SK-N-SH (cell line): ENCODE measurements at regions not wholly inside any gene's neighbourhood (a gene's known extent, or its start where the extent isn't known, plus 50 kb on each side); places are given as distances from the start of the nearest gene placed in this dataset.

Source experiments
- CTCF ChIA-PET: fragments of 300-600, 350-600 bp; formaldehyde crosslinking; extraction: SDS; loops from one replicate; lab custom pipeline; 2021; lab: Yijun Ruan, JAX
- POLR2A ChIA-PET: fragments of 350-600 bp; sonication (Branson Sonifier 250); formaldehyde crosslinking; extraction: SDS; loops from one replicate; lab custom pipeline; 2020; ENCODE audit warnings: antibody characterized with exemption, inconsistent platforms; lab: Yijun Ruan, JAX
- DNase-seq: peaks from one replicate; pipeline ENCODE4 v3.0.0; 2012
- H2AFZ ChIP-seq: fragments of 200-600 bp; sonication (generic); 2 replicates; pipeline ENCODE4 v1.8.1; 2016; ENCODE audit warnings: antibody characterized with exemption, mild to moderate bottlenecking, low read depth
- H3F3A ChIP-seq: fragments of 200-600 bp; sonication (generic); replicated peaks from 2 replicates; pipeline ENCODE3; 2016; ENCODE audit warnings: antibody characterized with exemption, mild to moderate bottlenecking; ENCODE audit not compliant: insufficient read depth
- H3K27ac ChIP-seq, 2 experiments: fragments of 200-500 bp in 1 of 2; fragments of 200-600 bp in 1 of 2; sonication (Bioruptor generic) in 1 of 2; sonication (generic), shearing (Covaris generic) in 1 of 2; 2 replicates each; pipeline versions ENCODE4 v1.5.1 to v1.6.1; 2014 to 2016; ENCODE audit warnings: low read depth in 2 of 2, inconsistent platforms in 1 of 2, low read length in 1 of 2, mild to moderate bottlenecking in 1 of 2, mixed read lengths in 1 of 2
- H3K27me3 ChIP-seq: fragments of 200-600 bp; sonication (generic), shearing (Covaris generic); 2 replicates; pipeline ENCODE4 v1.6.1; 2016; ENCODE audit warnings: mixed run types; ENCODE audit not compliant: insufficient read depth
- H3K36me3 ChIP-seq, 2 experiments: fragments of 200-500 bp in 1 of 2; fragments of 200-600 bp in 1 of 2; sonication (Bioruptor generic) in 1 of 2; sonication (generic) in 1 of 2; replicated peaks in 1 of 2; 2 replicates each; pipeline versions ENCODE3 to v1.5.1; 2014 to 2016; ENCODE audit warnings: low read length in 1 of 2, mild to moderate bottlenecking in 1 of 2; ENCODE audit not compliant: insufficient read depth in 2 of 2, control insufficient read depth in 1 of 2
- H3K4me1 ChIP-seq, 2 experiments: fragments of 200-500 bp in 1 of 2; fragments of 200-600 bp in 1 of 2; sonication (Bioruptor generic) in 1 of 2; sonication (generic), shearing (Covaris generic) in 1 of 2; 2 replicates each; pipeline versions ENCODE4 v1.5.1 to v1.6.1; 2014 to 2016; ENCODE audit warnings: low read depth in 1 of 2, low read length in 1 of 2, mixed run types in 1 of 2; ENCODE audit not compliant: insufficient read depth in 2 of 2, control insufficient read depth in 1 of 2
- H3K4me2 ChIP-seq: fragments of 200-600 bp; sonication (generic), shearing (Covaris generic); 2 replicates; pipeline ENCODE4 v1.6.1; 2017; ENCODE audit warnings: mixed run types
- H3K4me3 ChIP-seq, 2 experiments: fragments of 200-500 bp in 1 of 2; fragments of 200-600 bp in 1 of 2; sonication (Bioruptor generic) in 1 of 2; sonication (generic), shearing (Covaris generic) in 1 of 2; 2 replicates each; pipeline versions ENCODE4 v1.5.1 to v1.8.1; 2014 to 2016; ENCODE audit warnings: low read depth in 2 of 2, inconsistent platforms in 1 of 2, low read length in 1 of 2, mild to moderate bottlenecking in 1 of 2, mixed read lengths in 1 of 2, moderate library complexity in 1 of 2
- H3K79me2 ChIP-seq: fragments of 200-600 bp; sonication (generic); 2 replicates; pipeline ENCODE4 v1.8.1; 2017; ENCODE audit warnings: mild to moderate bottlenecking; ENCODE audit not compliant: insufficient read depth
- H3K9ac ChIP-seq: fragments of 200-600 bp; sonication (generic); 2 replicates; pipeline ENCODE4 v1.6.1; 2017; ENCODE audit warnings: mixed run types
- H3K9me2 ChIP-seq: fragments of 200-600 bp; sonication (generic); 2 replicates; pipeline ENCODE4 v1.6.1; 2017; ENCODE audit warnings: mixed run types
- H3K9me3 ChIP-seq: fragments of 200-600 bp; sonication (generic); 2 replicates; pipeline ENCODE4 v1.6.1; 2017; ENCODE audit warnings: mixed run types, mild to moderate bottlenecking, moderate library complexity
- H4K20me1 ChIP-seq: fragments of 200-600 bp; sonication (generic); 2 replicates; pipeline ENCODE4 v1.6.1; 2017; ENCODE audit warnings: mild to moderate bottlenecking, mixed run types; ENCODE audit not compliant: insufficient read depth
- CHD2 ChIP-seq: fragments of 150-350 bp; IDR thresholded peaks from 2 replicates; pipeline ENCODE4 v1.6.1; 2018; ENCODE audit warnings: low read length; ENCODE audit not compliant: partially characterized antibody
- EP300 ChIP-seq, 2 experiments: IDR thresholded peaks; 2 replicates each; pipeline versions ENCODE4 v1.4.0 to v1.6.1; 2012; ENCODE audit warnings: borderline replicate concordance in 1 of 2, low read depth in 1 of 2, low read length in 1 of 2
- EZH2phosphoT487 ChIP-seq: fragments of 200-600 bp; sonication (generic); IDR thresholded peaks from 2 replicates; pipeline ENCODE4 v1.6.1; 2017; ENCODE audit warnings: low read depth, mixed run types, mild to moderate bottlenecking, antibody characterized with exemption, moderate library complexity, borderline replicate concordance
- FOSL2 ChIP-seq: IDR thresholded peaks from 2 replicates; pipeline ENCODE4 v1.4.0; 2012; ENCODE audit warnings: low read depth, mild to moderate bottlenecking, moderate library complexity, borderline replicate concordance
- GABPA ChIP-seq: IDR thresholded peaks from 2 replicates; pipeline ENCODE4 v1.4.0; 2012; ENCODE audit warnings: low read depth, mild to moderate bottlenecking
- JUND ChIP-seq: IDR thresholded peaks from 2 replicates; pipeline ENCODE4 v1.4.0; 2012
- MXI1 ChIP-seq: IDR thresholded peaks from 2 replicates; pipeline ENCODE4 v1.6.1; 2012; ENCODE audit warnings: mild to moderate bottlenecking, low read depth, low read length, improper control_type of control experiment
- NRF1 ChIP-seq: IDR thresholded peaks from 2 replicates; pipeline ENCODE4 v1.6.1; 2012; ENCODE audit warnings: low read depth, mild to moderate bottlenecking, low read length
- POLR2AphosphoS5 ChIP-seq: IDR thresholded peaks from 2 replicates; pipeline ENCODE4 v1.6.1; 2012; ENCODE audit warnings: low read depth, low read length
- RAD21 ChIP-seq: IDR thresholded peaks from 2 replicates; pipeline ENCODE4 v1.6.1; 2012; ENCODE audit warnings: mild to moderate bottlenecking, low read length
- RFX5 ChIP-seq: IDR thresholded peaks from 2 replicates; pipeline ENCODE4 v1.6.1; 2012; ENCODE audit warnings: mild to moderate bottlenecking, improper control_type of control experiment, low read length
- RXRA ChIP-seq: IDR thresholded peaks from 2 replicates; pipeline ENCODE4 v1.4.0; 2012; ENCODE audit warnings: low read depth, mild to moderate bottlenecking, borderline replicate concordance
- SIN3A ChIP-seq: IDR thresholded peaks from 2 replicates; pipeline ENCODE4 v1.6.1; 2012; ENCODE audit warnings: low read depth, mild to moderate bottlenecking, low read length, moderate library complexity, borderline replicate concordance
- SMC3 ChIP-seq: IDR thresholded peaks from 2 replicates; pipeline ENCODE4 v1.6.1; 2012; ENCODE audit warnings: low read depth, low read length, improper control_type of control experiment
- TAF1 ChIP-seq: IDR thresholded peaks from 2 replicates; pipeline ENCODE4 v1.6.1; 2012; ENCODE audit warnings: low read depth, mild to moderate bottlenecking, low read length, moderate library complexity, borderline replicate concordance
- YY1 ChIP-seq: IDR thresholded peaks from 2 replicates; pipeline ENCODE4 v1.4.0; 2012; ENCODE audit warnings: low read depth, mild to moderate bottlenecking
- WGBS: methylation state at CpG from one replicate; pipeline ENCODE4 v1.1.6; 2017; ENCODE audit warnings: low lambda C conversion rate; 5-methylcytosine and 5-hydroxymethylcytosine counted together
- TF ChIP-seq, protein P1 (sequence below): IDR thresholded peaks from 2 replicates; pipeline ENCODE4 v1.6.1; 2012; ENCODE audit warnings: mild to moderate bottlenecking, low read depth, low read length, moderate library complexity
- TF ChIP-seq, protein P2 (sequence below): IDR thresholded peaks from 2 replicates; pipeline ENCODE4 v1.4.0; 2012; ENCODE audit warnings: low read depth, borderline replicate concordance
- TF ChIP-seq, protein P3 (sequence below): IDR thresholded peaks from 2 replicates; pipeline ENCODE4 v1.4.0; 2012; ENCODE audit warnings: low read depth, borderline replicate concordance
- TF ChIP-seq, protein P4 (sequence below): fragments of 200-600 bp; sonication (generic); IDR thresholded peaks from 2 replicates; pipeline ENCODE4 v1.6.1; 2017; ENCODE audit warnings: antibody characterized with exemption, mild to moderate bottlenecking, moderate library complexity

GRCh38 chr1:29669912-29670311 is 433.6 kb downstream of the PTPRU start:
- no peaks in the 10 kb centered on the region for H3K79me2 ChIP-seq
- WGBS = 41% methylated on average over 3 of the region's 3 CpGs
- TF ChIP-seq YY1 = no peak
- TF ChIP-seq FOSL2 = no peak
- no peak for TF ChIP-seq RAD21
- no peak for TF ChIP-seq SMC3
- TF ChIP-seq JUND = no peak
- TF ChIP-seq SIN3A = no peak
- no peak for TF ChIP-seq GABPA
- TF ChIP-seq CHD2 = no peak
- no peak for TF ChIP-seq EZH2phosphoT487
- no peak for TF ChIP-seq NRF1
- TF ChIP-seq, protein P1, sequence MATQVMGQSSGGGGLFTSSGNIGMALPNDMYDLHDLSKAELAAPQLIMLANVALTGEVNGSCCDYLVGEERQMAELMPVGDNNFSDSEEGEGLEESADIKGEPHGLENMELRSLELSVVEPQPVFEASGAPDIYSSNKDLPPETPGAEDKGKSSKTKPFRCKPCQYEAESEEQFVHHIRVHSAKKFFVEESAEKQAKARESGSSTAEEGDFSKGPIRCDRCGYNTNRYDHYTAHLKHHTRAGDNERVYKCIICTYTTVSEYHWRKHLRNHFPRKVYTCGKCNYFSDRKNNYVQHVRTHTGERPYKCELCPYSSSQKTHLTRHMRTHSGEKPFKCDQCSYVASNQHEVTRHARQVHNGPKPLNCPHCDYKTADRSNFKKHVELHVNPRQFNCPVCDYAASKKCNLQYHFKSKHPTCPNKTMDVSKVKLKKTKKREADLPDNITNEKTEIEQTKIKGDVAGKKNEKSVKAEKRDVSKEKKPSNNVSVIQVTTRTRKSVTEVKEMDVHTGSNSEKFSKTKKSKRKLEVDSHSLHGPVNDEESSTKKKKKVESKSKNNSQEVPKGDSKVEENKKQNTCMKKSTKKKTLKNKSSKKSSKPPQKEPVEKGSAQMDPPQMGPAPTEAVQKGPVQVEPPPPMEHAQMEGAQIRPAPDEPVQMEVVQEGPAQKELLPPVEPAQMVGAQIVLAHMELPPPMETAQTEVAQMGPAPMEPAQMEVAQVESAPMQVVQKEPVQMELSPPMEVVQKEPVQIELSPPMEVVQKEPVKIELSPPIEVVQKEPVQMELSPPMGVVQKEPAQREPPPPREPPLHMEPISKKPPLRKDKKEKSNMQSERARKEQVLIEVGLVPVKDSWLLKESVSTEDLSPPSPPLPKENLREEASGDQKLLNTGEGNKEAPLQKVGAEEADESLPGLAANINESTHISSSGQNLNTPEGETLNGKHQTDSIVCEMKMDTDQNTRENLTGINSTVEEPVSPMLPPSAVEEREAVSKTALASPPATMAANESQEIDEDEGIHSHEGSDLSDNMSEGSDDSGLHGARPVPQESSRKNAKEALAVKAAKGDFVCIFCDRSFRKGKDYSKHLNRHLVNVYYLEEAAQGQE = no peak
- H3K4me1 ChIP-seq = peaks cover 0 to 6% of the 10 kb centered on the region in 2 experiments; a peak in 1 of 4 replicates
- H3K9ac ChIP-seq = no peak overlapping the region
- no peak overlapping the region for H2AFZ ChIP-seq
- H3K9me3 ChIP-seq = no peaks in the 10 kb centered on the region
- no peaks in the 10 kb centered on the region for H3K9me2 ChIP-seq
- ChIA-PET POLR2A (no interaction called here), CTCF (no interaction called here)
- H3K4me3 ChIP-seq = no peak overlapping the region
- no peaks in the 10 kb centered on the region for H3K36me3 ChIP-seq
- H3K4me2 ChIP-seq = no peak overlapping the region
- H3F3A ChIP-seq = no peaks in the 10 kb centered on the region
- no peak for DNase-seq
- no peaks in the 10 kb centered on the region for H3K27me3 ChIP-seq
- no peaks in the 10 kb centered on the region for H4K20me1 ChIP-seq
- no peak overlapping the region for H3K27ac ChIP-seq

GRCh38 chr1:29669158-29669871 is 433.0 kb downstream of the PTPRU start:
- Histone ChIP-seq H3K9me3 (no peaks in the 10 kb centered on the region), H3K9ac (no peak overlapping the region), H4K20me1 (no peaks in the 10 kb centered on the region), H3K4me1 (peaks cover 0 to 6% of the 10 kb centered on the region in 2 experiments; a peak in 1 of 4 replicates), H3K27ac (no peak overlapping the region), H3K36me3 (no peaks in the 10 kb centered on the region), H3K9me2 (no peaks in the 10 kb centered on the region), H3K4me3 (no peak overlapping the region), H3K4me2 (no peak overlapping the region), H2AFZ (no peak overlapping the region), H3K79me2 (no peaks in the 10 kb centered on the region), H3F3A (no peaks in the 10 kb centered on the region), H3K27me3 (no peaks in the 10 kb centered on the region)
- CTCF ChIA-PET = interaction anchor here (0.6 kb wide), 1 partner anchor 34 kb away, joined by 3 read pairs; no protein-coding TSS in a partner anchor
- POLR2A ChIA-PET = no interaction called here
- DNase-seq = no peak
- 58% methylated on average over 7 of the region's 10 CpGs for WGBS
- TF ChIP-seq MXI1 (no peak), EP300 (IDR thresholded peaks at IDR 0.05; ENCODE audit: borderline replicate concordance in 1 of 2, low read depth in 1 of 2, low read length in 1 of 2) (no peak), RFX5 (no peak), RXRA (no peak), POLR2AphosphoS5 (no peak), CHD2 (no peak), TAF1 (no peak)
- TF ChIP-seq, protein P2, sequence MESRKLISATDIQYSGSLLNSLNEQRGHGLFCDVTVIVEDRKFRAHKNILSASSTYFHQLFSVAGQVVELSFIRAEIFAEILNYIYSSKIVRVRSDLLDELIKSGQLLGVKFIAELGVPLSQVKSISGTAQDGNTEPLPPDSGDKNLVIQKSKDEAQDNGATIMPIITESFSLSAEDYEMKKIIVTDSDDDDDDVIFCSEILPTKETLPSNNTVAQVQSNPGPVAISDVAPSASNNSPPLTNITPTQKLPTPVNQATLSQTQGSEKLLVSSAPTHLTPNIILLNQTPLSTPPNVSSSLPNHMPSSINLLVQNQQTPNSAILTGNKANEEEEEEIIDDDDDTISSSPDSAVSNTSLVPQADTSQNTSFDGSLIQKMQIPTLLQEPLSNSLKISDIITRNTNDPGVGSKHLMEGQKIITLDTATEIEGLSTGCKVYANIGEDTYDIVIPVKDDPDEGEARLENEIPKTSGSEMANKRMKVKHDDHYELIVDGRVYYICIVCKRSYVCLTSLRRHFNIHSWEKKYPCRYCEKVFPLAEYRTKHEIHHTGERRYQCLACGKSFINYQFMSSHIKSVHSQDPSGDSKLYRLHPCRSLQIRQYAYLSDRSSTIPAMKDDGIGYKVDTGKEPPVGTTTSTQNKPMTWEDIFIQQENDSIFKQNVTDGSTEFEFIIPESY = no peak
- TF ChIP-seq, protein P3, sequence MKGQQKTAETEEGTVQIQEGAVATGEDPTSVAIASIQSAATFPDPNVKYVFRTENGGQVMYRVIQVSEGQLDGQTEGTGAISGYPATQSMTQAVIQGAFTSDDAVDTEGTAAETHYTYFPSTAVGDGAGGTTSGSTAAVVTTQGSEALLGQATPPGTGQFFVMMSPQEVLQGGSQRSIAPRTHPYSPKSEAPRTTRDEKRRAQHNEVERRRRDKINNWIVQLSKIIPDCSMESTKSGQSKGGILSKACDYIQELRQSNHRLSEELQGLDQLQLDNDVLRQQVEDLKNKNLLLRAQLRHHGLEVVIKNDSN = no peak
- TF ChIP-seq, protein P4, sequence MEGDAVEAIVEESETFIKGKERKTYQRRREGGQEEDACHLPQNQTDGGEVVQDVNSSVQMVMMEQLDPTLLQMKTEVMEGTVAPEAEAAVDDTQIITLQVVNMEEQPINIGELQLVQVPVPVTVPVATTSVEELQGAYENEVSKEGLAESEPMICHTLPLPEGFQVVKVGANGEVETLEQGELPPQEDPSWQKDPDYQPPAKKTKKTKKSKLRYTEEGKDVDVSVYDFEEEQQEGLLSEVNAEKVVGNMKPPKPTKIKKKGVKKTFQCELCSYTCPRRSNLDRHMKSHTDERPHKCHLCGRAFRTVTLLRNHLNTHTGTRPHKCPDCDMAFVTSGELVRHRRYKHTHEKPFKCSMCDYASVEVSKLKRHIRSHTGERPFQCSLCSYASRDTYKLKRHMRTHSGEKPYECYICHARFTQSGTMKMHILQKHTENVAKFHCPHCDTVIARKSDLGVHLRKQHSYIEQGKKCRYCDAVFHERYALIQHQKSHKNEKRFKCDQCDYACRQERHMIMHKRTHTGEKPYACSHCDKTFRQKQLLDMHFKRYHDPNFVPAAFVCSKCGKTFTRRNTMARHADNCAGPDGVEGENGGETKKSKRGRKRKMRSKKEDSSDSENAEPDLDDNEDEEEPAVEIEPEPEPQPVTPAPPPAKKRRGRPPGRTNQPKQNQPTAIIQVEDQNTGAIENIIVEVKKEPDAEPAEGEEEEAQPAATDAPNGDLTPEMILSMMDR = no peak
